HCT116 (cell line): ENCODE measurements at regions not wholly inside any gene's neighbourhood (a gene's known extent, or its start where the extent isn't known, plus 50 kb on each side); places are given as distances from the start of the nearest gene placed in this dataset.

Experiments used
- ATAC-seq: fragments of 200-7000 bp; cut with Tn5 transposase; 2 replicates; pipeline ENCODE4 v1.9.1; 2020; ENCODE audit warnings: mild to moderate bottlenecking, moderate library complexity
- BruUV-seq: library from RNA; stranded (reverse); fragments of 400-500 nt; replicated peaks from 2 replicates; lab custom pipeline; 2021; lab: Mats Ljungman, UMichigan
- CTCF ChIA-PET: fragments of 300-600 bp; sonication (Branson Sonifier 250); formaldehyde crosslinking; loops from one replicate; lab custom pipeline; 2021; ENCODE audit warnings: antibody characterized with exemption; lab: Charles Lee
- POLR2A ChIA-PET: fragments of 300-600, 350-600 bp; sonication (Branson Sonifier 250); formaldehyde crosslinking; loops from one replicate; lab custom pipeline; 2021; ENCODE audit warnings: antibody characterized with exemption; lab: Charles Lee
- RAD21 ChIA-PET, 2 experiments: fragments of 300-600 bp; sonication (Branson Sonifier 250); formaldehyde crosslinking; loops; one replicate each; lab custom pipeline; 2023; ENCODE audit warnings: low total read pairs in 2 of 2; ENCODE audit not compliant: uncharacterized antibody in 2 of 2, unreplicated experiment in 2 of 2, low non-redundant PET in 1 of 2; lab: Charles Lee
- DNase-seq: peaks from one replicate; pipeline ENCODE4 v3.0.0-alpha.2; 2010; ENCODE audit warnings: low read depth, low spot score
- H2AFZ ChIP-seq: fragments of 200-600 bp; shearing (Covaris generic), sonication (generic); 2 replicates; pipeline ENCODE4 v1.6.1; 2017; ENCODE audit warnings: low read depth, mixed run types, mixed read lengths, antibody characterized with exemption, low read length; ENCODE audit not compliant: poor library complexity, severe bottlenecking
- H3K27ac ChIP-seq: 2 replicates; pipeline ENCODE4 v1.5.1; 2012; ENCODE audit warnings: low read depth, low read length
- H3K27me3 ChIP-seq: fragments of 200-600 bp; sonication (generic); 2 replicates; pipeline ENCODE4 v1.6.1; 2016; ENCODE audit warnings: mixed run types, low read length, mixed read lengths; ENCODE audit not compliant: insufficient read depth
- H3K36me3 ChIP-seq, 2 experiments: fragments of 200-500 bp in 1 of 2; fragments of 200-600 bp in 1 of 2; sonication (Bioruptor generic) in 1 of 2; sonication (generic) in 1 of 2; 2 replicates each; pipeline versions ENCODE4 v1.5.1 to v1.6.1; 2014 to 2016; ENCODE audit warnings: low read length in 2 of 2, inconsistent platforms in 1 of 2, mixed read lengths in 1 of 2, mixed run types in 1 of 2; ENCODE audit not compliant: insufficient read depth in 2 of 2, control insufficient read depth in 1 of 2
- H3K4me1 ChIP-seq, 2 experiments: fragments of 200-600 bp in 1 of 2; sonication (generic) in 1 of 2; 2 replicates each; pipeline versions ENCODE4 v1.5.1 to v1.6.1; 2012 to 2017; ENCODE audit warnings: low read length in 2 of 2, inconsistent platforms in 1 of 2, mild to moderate bottlenecking in 1 of 2, mixed read lengths in 1 of 2, mixed run types in 1 of 2, moderate library complexity in 1 of 2; ENCODE audit not compliant: insufficient read depth in 2 of 2, control insufficient read depth in 1 of 2
- H3K4me2 ChIP-seq: fragments of 200-600 bp; sonication (generic); 2 replicates; pipeline ENCODE4 v1.6.1; 2017; ENCODE audit warnings: mixed run types, low read length, mixed read lengths
- H3K4me3 ChIP-seq, 2 experiments: fragments of 200-600 bp in 1 of 2; sonication (generic) in 1 of 2; replicated peaks in 1 of 2; 2 replicates each; pipeline ENCODE4 v1.5.1; 2011 to 2016; ENCODE audit warnings: low read length in 2 of 2, control low read depth in 1 of 2, low read depth in 1 of 2, mild to moderate bottlenecking in 1 of 2, mixed read lengths in 1 of 2, mixed run types in 1 of 2
- H3K79me2 ChIP-seq: fragments of 200-600 bp; sonication (generic); 2 replicates; pipeline ENCODE4 v1.6.1; 2017; ENCODE audit warnings: mild to moderate bottlenecking, mixed run types, low read length, moderate library complexity, mixed read lengths; ENCODE audit not compliant: insufficient read depth
- H3K9ac ChIP-seq: fragments of 200-600 bp; sonication (generic); 2 replicates; pipeline ENCODE4 v1.6.1; 2016; ENCODE audit warnings: low read length, mixed read lengths
- H3K9me2 ChIP-seq: fragments of 200-600 bp; sonication (generic), shearing (Covaris generic); 2 replicates; pipeline ENCODE4 v1.6.1; 2017; ENCODE audit warnings: mixed run types, mild to moderate bottlenecking, moderate library complexity; ENCODE audit not compliant: insufficient read depth
- H3K9me3 ChIP-seq, 2 experiments: fragments of 200-500 bp in 1 of 2; fragments of 200-600 bp in 1 of 2; sonication (Bioruptor generic) in 1 of 2; sonication (generic) in 1 of 2; 2 replicates each; pipeline ENCODE4 v1.6.1; 2014 to 2017; ENCODE audit warnings: low read length in 2 of 2, mixed read lengths in 2 of 2, inconsistent platforms in 1 of 2, low read depth in 1 of 2, mild to moderate bottlenecking in 1 of 2, mixed run types in 1 of 2, moderate library complexity in 1 of 2; ENCODE audit not compliant: control insufficient read depth in 1 of 2, insufficient read depth in 1 of 2
- H4K20me1 ChIP-seq: fragments of 200-600 bp; sonication (generic), shearing (Covaris generic); 2 replicates; pipeline ENCODE4 v1.6.1; 2017; ENCODE audit warnings: mixed run types, mild to moderate bottlenecking, moderate library complexity; ENCODE audit not compliant: insufficient read depth
- CBX3 ChIP-seq: IDR thresholded peaks from 2 replicates; pipeline ENCODE4 v1.6.1; 2012; ENCODE audit warnings: low read depth
- CEBPB ChIP-seq: IDR thresholded peaks from 2 replicates; pipeline ENCODE4 v1.6.1; 2012; ENCODE audit warnings: low read depth
- EZH2 ChIP-seq: fragments of 200-600 bp; sonication (generic); IDR thresholded peaks from 2 replicates; pipeline ENCODE4 v1.6.1; 2017; ENCODE audit warnings: antibody characterized with exemption, mixed run types
- EZH2phosphoT487 ChIP-seq: fragments of 200-600 bp; IDR thresholded peaks from 2 replicates; pipeline ENCODE4 v1.6.1; 2018; ENCODE audit warnings: antibody characterized with exemption, borderline replicate concordance
- JUND ChIP-seq: IDR thresholded peaks from 2 replicates; pipeline ENCODE4 v1.6.1; 2012
- SIN3A ChIP-seq: IDR thresholded peaks from 2 replicates; pipeline ENCODE4 v1.6.1; 2012; ENCODE audit warnings: low read depth
- ZFX ChIP-seq: fragments of 450-650 bp; IDR thresholded peaks from 2 replicates; pipeline ENCODE4 v1.6.1; 2017
- intact Hi-C: fragments of 100-400 bp; cut with micrococcal nuclease; formaldehyde crosslinking; loops from 2 replicates; pipeline ENCODE4 v1.10.0; 2022
- TF ChIP-seq, protein P1 (sequence below): IDR thresholded peaks from 2 replicates; pipeline ENCODE4 v1.6.1; 2012
- TF ChIP-seq, protein P2 (sequence below): IDR thresholded peaks from 2 replicates; pipeline ENCODE4 v1.6.1; 2012; ENCODE audit warnings: low read depth

DNA sequence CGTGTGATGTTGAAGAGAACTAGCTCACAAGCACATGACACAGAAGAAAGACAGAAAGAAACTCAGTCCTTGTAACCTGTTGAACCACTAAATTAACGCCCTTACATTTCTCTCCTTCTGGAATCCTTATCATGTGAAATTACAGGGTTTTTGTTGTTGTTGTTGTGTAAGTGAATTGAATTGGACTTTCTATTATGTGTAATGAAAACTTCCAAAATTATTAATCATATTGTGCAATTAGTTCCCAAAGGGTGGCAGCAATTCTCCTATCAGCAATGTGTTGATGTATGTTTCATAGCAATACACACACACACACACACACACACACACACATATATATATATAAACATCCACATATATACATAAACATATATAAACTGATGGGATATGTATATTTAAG, 402.2 kb upstream of the TCF4 start:
- Histone ChIP-seq H3K9ac (no peak overlapping the region), H3K36me3 (no peaks in the 10 kb centered on the region), H3K4me1 (no peaks in the 10 kb centered on the region), H4K20me1 (no peaks in the 10 kb centered on the region), H3K4me2 (no peak overlapping the region), H3K9me3 (peaks cover 3 to 13% of the 10 kb centered on the region in 2 experiments; a peak in 2 of 4 replicates)
- no peak for ATAC-seq
- POLR2A ChIA-PET: no interaction called here
- intact Hi-C loops: no loop called here
- no TSS peak for BruUV-seq
- TF ChIP-seq, protein P1, sequence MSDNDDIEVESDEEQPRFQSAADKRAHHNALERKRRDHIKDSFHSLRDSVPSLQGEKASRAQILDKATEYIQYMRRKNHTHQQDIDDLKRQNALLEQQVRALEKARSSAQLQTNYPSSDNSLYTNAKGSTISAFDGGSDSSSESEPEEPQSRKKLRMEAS: no peak
- no peak for TF ChIP-seq CBX3
- TF ChIP-seq JUND: no peak
- TF ChIP-seq EZH2: no peak
- TF ChIP-seq CEBPB: no peak
- no peak for TF ChIP-seq EZH2phosphoT487
- no peak for TF ChIP-seq SIN3A
- TF ChIP-seq, protein P2, sequence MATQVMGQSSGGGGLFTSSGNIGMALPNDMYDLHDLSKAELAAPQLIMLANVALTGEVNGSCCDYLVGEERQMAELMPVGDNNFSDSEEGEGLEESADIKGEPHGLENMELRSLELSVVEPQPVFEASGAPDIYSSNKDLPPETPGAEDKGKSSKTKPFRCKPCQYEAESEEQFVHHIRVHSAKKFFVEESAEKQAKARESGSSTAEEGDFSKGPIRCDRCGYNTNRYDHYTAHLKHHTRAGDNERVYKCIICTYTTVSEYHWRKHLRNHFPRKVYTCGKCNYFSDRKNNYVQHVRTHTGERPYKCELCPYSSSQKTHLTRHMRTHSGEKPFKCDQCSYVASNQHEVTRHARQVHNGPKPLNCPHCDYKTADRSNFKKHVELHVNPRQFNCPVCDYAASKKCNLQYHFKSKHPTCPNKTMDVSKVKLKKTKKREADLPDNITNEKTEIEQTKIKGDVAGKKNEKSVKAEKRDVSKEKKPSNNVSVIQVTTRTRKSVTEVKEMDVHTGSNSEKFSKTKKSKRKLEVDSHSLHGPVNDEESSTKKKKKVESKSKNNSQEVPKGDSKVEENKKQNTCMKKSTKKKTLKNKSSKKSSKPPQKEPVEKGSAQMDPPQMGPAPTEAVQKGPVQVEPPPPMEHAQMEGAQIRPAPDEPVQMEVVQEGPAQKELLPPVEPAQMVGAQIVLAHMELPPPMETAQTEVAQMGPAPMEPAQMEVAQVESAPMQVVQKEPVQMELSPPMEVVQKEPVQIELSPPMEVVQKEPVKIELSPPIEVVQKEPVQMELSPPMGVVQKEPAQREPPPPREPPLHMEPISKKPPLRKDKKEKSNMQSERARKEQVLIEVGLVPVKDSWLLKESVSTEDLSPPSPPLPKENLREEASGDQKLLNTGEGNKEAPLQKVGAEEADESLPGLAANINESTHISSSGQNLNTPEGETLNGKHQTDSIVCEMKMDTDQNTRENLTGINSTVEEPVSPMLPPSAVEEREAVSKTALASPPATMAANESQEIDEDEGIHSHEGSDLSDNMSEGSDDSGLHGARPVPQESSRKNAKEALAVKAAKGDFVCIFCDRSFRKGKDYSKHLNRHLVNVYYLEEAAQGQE: no peak
- TF ChIP-seq ZFX: no peak
- TF ChIP-seq, all 23 proteins: peak for 0
- ChIA-PET CTCF (no interaction called here), RAD21 (no interaction called here)
- Histone ChIP-seq H3K27me3 (no peaks in the 10 kb centered on the region), H3K4me3 (no peak overlapping the region), H3K79me2 (no peaks in the 10 kb centered on the region), H3K27ac (no peak overlapping the region), H3K9me2 (no peaks in the 10 kb centered on the region), H2AFZ (no peak overlapping the region)
- no peak for DNase-seq
